GM19372 (cell line): ENCODE measurements at regions not wholly inside any gene's neighbourhood (a gene's known extent, or its start where the extent isn't known, plus 50 kb on each side); places are given as distances from the start of the nearest gene placed in this dataset.
A peak's percentile ranks its signal among the peaks of the same experiment; 100 is the strongest.
"Not testable (repeated sequence)": the region's sequence is repeated elsewhere in the genome, so short reads cannot be mapped to it uniquely, and the experiment has no call there.

Source experiments
- ATAC-seq: cut with Tn5 transposase; IDR thresholded peaks from one replicate; pipeline ENCODE4 v1.9.1; 2021; ENCODE audit warnings: mild to moderate bottlenecking, low read depth, moderate library complexity; ENCODE audit not compliant: unreplicated experiment

DNA sequence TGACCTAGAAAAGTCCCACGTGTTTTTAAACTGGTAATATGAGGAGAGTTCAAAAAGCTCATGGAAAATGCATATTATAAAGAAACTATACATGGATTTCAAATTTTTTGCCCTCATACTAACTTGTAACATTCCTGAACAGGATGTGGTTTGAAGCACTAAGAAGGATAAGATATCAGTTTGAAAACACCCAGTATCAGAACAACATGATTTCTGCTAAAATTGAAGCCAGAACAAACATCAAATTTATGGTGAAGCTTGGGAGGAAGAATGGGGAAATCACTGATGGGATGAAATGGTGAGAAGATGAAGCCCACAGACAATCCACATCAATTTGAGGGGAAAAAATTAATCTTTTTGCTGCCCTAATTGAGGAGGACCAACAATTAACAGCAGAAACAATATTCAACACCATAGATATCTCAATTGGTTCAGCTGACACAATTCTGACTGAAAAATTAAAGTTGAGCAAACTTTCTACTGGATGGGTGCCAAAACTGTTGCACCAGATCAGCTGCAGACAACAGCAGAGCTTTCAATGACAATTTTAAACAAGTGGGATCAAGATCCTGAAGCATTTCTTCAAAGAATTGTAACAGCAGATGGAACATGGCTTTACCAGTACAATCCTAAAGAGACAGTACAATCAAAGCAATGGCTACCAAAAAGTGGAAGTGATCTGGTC is 113.2 kb upstream of the SNX2 start:
- ATAC-seq, result no peak

DNA sequence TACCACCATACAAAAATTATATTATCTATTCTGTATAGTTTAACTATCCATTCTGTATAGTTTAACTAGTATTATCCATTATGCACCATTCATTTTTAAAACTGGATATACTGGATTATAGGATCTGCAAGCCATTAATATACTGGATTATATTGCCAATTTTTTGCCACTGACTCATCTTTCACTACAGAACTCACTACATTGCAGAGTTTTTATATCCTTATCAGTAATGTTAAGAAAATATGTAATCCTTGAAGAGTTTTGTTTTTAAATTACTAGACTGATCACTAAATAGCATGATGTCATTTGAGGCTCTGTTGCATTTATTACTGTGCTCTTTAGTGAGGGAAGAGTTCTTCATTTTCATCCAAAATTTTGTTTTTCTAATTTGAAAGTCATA is 109.8 kb upstream of the SNX2 start:
- no peak for ATAC-seq

DNA sequence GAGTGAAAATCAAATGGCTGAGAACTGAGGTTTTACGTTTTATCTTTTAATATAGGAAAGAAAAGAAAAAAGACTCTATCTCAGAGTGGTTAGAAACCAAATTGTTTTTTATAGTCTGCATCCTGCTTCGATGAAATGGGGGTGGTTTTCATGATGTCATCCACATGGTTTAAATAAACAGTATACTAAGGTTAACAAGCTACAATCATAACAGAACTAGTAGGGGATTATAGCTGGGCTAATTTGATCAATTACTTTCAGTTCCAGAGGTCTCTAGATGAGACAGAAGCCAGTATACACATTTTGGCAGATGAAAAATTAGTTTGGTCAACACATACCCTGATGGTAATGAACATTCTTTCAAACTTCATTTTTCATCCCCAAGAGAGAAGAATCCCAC is 106.3 kb upstream of the SNX2 start:
- ATAC-seq, result no peak

DNA sequence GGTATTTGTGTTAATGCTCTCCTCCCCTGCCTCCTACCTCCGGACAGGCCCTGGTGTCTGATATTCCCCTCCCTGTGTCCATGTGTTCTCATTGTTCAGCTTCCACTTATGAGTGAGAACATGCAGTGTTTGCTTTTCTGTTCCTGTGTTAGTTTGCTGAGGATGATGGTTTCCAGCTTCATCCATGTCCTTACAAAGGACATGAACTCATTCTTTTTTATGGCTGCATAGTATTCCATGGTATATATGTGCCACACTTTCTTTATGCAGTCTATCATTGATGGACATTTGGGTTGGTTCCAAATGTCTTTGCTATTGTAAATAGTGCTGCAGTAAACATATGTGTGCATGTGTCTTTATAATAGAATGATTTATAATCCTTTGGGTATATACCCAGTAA is 105.2 kb upstream of the SNX2 start:
- not testable (repeated sequence) for ATAC-seq

DNA sequence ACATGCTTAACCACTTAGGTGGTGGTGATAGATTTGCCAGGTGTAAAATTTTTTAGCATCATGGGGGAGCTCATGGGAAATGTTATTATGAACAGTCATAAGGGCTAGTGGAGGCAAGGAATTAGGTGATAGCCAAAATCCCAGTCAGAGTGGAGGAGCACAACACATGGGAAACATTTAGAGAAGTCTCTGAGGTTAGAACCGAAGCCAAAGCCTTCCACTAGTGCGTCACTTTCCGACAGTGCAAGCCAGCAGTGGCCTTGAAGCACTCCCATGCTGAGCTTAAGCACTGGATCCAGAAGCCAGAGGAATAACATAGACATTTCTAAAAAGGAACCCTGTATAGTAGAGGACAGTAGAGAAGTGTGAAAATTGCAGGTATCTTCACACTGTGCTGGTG is 101.5 kb upstream of the SNX2 start:
- ATAC-seq, result no peak

DNA sequence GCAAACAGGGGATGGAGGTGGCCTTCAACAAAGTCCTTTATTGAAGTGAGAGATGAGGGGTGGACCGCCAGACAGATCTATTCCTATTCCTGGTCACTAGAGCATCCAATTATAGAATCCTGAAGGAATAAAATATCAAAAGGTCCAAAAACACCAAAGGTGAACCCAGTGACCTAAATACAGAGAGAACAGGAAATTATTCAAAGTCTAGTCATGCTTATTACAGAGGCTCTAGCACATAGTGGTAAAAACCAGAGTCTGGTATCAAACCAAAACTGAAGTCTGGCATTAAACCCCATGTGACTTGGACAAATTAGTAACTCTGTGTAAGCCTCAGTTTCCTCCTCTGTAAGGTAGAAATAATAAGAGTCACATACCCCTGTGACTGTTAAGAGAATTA is 100.5 kb upstream of the SNX2 start:
- ATAC-seq, result no peak

DNA sequence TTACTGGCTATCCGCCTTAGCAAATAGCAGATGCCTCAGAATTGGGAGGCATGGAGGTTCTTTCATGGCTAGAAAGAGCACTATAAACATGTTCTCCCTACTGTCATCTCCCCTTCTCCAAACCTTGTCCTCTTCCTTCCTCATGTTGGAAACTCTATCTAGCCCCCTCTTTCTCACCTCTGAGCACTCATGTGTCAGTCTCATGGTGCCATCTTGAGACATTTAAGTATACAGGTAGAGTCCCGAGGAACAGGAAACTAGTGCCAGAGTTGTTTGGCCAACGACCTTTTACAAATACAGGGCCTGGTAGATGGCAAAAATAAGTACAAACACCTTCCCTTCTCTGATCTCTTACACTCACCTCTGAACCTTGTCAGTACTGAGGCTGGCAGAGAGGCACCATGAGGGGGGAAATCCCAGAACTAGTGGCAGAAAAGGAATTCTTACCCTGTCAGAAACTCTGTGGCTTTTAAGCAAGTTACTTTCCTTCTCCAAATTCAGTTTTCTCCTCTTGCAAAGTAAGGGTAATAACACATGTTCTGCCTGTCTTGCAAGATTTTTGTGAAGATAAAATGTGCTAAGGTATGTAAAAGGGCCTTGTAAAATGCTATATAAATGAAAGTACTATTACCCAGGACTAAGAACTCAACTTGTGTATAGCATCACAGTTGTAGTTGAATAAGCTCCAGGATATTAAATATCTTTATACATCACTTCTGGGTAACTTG is 94.1 kb upstream of the SNX2 start:
- ATAC-seq, result no peak

DNA sequence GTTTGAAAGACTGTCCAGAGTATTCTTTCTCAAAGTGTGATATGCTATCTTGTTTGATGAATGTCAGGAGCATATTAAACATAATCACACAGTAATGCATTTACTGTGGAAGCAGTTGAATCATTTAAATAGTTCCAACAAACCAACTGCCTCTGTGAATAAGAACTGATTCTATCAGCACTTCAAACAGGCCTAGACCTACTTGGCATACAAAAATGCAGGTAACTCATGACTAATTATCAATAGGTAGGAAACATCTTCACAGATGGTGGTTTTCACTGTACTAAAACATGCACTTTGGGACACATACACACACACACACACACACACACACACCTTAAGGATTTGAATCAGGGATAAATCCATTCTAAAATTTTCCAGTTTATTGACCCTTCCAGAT is 91.2 kb upstream of the SNX2 start:
- no peak for ATAC-seq

DNA sequence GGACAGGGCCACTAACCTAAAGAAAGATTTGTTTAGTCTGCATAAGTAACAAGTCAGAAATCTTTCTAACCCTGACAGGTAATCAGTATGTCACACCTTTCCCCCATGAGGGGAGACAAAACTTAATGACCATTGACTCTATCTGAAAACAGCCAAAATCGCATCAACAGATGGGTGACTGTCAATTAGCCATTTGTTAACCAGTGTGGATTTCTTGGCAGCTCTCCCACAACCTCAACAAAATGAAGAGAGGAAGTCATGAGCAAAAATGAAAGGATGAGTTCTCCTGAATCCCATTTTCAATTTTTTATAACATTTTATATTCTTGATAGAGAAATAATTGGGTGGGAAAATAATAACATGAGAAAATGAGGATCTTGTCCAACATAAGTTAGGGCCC is 84.6 kb upstream of the SNX2 start:
- no peak for ATAC-seq

DNA sequence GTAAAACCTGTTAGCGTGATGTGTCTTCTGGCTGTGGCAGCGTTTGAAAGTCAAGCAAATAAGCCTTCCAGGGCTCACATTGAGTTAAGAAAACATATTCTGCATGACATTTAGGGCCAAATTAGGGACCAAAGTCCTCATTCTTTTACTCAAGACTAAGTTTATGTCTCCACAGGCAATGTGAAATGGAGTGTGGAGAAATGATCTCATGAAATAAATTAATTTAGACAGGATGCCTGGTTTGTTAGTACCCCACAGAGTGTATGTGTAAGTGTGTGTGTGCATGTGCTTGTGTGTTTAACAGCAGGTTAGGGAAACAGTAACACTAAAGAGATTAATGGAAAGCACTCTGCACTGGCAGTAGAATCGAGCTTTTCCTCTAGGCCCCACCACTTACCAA is 82.9 kb upstream of the SNX2 start:
- no peak for ATAC-seq

DNA sequence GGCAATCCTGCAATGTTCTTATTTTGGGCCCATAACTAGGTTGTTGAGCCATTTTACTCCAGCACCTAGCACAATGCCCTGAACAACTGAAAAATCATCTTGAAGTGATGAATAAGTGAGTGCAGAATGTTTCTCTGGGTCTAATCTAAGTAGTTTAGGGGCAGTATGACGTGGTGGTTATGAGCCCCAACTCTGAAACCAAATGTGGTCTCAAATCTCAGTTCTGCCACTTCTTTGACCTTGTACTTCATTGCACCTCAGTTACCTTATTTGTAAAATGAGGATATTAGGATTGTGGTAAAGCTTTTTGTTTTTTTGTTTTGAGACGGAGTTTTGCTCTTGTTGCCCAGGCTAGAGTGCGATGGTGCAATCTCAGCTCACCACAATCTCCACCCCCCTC is 80.9 kb upstream of the SNX2 start:
- no peak for ATAC-seq

DNA sequence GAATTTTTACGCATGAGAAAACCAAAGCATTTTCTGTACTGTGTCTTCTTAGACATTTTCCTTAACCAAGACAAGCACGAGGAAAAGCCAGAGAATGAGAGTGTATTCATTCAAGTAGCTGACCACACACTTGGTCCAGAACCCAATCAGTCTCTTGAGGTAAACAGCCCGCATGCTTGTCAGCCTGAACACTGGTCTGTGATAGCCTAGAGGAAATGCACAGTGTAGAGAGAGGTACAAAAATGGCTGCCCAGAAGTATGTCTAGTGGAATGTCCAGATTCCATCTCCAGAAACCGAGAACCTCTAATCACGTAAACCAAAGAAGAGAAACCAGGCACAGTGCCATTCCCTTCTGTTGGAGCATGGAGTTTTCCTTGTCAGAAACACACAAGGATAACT is 80.0 kb upstream of the SNX2 start:
- ATAC-seq, result no peak

DNA sequence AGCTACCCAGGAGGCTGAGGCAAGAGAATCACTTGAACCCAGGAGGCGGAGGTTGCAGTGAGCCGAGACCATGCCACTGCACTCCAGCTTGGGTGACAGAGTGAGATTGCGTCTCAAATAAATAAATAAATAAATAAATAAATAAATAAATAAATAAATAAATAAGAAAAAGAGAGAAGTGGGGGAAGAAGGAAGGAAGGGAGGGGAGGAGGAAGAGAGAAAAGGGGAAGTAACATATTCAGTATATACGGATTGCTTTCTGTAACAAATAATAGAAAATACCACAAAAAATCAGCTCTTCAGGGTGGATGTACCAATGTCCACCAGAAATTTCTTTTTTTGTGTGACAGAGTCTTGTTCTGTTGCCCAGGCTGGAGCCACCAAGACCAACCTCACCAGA is 78.1 kb upstream of the SNX2 start:
- peak; percentile 53 for ATAC-seq

DNA sequence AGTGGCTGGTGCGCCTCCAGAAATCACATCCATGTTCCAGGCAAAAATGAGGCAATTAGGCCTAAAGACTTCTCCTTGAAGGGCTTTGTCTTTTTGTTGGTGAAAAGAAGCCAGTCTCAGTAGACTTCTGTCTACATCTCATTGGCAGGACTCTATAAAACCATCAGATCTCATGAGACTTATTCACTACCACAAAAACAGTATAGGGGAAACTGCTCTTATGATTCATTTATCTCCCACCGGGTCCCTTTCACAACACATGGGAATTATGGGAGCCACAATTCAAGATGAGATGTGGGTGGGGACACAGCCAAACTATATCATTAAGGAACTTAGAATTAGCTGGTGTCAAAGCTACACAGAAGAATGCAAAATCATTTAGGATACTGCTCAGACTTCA is 77.7 kb upstream of the SNX2 start:
- ATAC-seq, result no peak

DNA sequence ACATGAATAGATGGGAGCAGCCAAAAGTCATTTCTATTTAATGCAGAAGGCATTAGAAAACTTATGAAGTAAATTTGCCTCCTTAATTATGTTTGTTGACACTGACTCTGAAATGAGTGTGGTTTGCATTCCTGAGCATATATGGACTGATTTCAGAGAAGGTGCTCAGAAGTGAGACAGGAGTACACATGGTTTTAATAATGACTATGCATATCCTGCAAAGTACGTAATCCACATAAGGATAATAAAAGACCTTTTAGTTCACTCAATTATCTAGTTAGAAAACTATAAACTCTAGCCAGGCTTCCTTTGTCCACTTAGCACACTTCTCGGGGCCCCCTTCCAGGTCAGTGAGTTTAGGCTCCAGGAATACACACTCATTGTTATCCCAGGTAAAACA is 75.7 kb upstream of the SNX2 start:
- no peak for ATAC-seq

DNA sequence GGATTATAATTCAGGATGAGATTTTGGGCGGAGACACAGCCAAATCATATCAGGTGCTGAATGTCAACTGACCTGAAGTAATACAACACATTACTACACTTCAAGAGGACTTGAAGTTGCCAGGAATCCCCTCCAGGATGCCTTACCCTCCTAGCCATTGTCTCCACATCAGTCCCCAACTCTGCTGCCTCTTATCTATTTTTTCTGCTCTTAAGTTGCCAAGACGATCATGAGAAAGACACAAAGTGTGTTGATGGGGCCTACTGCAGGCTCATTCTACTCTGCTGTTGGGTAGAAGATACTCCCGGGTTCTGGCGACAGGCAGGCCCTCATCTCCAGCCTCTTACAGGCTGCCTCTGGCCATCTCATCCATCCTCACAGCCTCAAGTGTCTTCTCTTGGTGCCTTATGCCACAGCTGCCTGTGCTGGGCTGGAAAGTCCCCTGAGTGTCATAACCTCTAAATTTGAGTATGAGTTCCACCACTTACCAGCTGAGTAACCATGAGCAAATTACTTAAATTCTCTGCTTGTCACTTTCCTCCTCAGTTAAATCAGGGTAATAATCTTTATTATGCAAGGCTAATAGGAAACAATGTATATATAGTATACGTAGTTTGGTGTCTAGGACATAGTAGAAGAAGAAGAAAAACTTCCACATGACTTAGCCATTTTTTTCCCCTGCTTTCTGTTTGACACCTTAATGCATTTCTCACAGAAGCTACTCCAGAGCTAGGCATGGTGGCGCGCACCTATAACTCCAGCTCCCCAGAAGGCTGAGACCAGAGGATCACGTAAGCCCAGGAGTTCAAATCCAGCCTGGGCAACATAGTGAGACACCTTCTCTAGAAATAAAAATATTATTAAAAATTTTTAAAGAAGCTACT is 73.0 kb upstream of the SNX2 start:
- ATAC-seq, result peak; percentile 97

DNA sequence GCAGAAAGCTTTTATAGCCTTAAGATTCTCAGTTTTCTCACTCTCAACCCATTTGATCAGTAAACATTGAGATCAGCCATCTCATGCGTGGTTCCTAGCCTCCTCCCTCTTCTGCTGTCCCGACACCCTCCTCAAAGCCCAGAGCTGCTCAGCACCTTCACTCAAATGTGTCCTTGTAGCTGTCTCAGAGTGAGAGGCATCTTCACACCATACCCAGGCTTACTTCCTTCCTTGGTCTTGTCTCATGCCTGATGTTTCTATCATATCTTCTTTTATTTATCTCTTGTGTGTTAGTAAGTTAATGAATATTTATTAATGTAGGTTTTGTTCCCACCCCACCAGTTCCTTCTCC is 72.4 kb upstream of the SNX2 start:
- ATAC-seq, result no peak

DNA sequence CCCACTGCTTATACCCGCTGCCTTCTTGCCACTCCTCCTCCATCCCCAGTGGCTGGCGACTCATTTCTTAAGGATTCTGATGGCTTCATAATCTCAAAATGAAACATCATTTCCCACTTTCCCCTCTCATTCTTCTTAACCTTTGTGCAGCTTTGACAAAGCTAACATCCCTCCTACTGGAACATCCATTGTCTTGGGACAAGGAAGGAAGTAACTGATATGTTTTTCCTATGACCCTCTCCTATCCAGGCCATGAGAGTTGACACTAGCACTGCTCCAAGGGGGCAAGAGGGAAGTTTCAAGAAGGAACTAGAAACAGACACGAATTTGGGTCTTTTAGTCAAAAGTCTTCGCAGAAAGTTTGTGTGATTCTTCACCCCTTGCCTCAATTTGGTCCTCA is 71.7 kb upstream of the SNX2 start:
- ATAC-seq, result no peak

DNA sequence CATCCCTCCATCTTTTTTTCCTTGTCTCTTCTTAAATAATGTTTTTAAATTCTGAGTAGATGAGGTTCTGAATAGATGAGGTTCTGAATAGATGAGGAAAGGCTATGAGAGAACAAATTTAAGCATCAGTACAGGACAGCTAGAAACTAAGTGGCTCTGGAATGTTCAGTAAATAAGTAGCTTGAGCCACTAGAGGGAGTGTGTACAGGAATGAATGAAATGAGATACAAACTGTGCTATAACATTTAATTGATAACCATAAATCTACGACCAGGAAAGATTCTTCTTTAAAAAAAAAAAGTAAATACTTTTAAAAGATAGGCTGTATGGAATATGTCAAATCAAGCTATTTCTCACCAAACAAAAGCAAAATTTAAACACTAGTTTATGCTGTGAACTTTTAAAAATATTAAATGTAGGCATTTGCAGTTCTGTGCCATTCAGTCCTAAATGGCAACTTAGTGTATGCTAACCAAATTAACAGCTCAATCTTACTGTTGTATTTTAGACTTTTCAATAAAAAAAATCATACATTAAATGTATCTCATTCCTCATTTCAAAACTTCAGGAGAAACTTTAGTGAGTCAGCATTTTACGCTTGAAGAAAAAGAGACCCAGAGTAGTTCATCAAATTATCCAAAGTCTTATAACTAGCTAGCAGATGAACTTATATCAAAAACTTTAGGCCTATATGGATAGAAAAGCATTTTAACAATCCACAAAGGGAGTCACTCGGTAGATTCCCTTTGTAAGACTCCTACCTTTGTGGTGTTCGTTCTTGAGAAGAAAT is 70.4 kb upstream of the SNX2 start:
- no peak for ATAC-seq

DNA sequence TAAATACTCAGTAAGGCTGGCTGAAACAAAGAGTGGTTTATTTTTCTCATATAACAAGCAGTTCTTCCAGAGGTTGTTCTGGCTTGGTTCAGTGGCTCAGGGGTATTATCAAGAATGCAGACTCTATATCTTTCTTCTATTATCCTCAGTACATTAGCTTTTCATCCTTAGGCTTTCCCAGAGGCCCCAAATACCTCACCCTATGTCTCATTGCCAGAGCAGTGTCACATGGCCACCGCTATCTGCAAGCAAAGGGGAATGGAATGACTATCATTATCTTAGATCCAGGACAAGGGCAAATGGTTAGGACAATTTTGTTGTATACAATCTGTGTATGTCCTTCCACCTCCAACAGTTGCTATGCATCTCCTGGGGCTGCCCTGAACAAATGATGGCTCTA is 69.0 kb upstream of the SNX2 start:
- no peak for ATAC-seq

DNA sequence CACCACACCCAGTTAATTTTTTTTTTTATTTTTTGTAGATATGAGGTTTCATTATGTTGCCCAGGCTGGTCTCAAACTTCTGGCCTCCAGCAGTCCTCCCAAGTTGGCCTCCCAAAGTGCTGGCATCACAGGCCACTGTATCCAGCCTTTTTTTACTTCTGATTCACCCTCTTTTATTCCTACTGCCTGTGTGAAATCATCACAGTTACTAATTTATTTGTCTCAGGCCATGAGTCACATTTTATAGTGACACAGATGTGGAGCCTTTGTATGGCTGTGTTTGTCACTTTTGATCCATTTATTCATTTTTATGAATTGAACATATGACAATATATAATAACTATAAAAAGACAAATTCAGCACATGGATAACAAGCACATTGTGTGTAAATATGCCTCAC is 67.1 kb upstream of the SNX2 start:
- no peak for ATAC-seq
